GM10847 (cell line): ENCODE measurements at regions not wholly inside any gene's neighbourhood (a gene's known extent, or its start where the extent isn't known, plus 50 kb on each side); places are given as distances from the start of the nearest gene placed in this dataset.

ENCODE experiments used
- POLR2A ChIP-seq: IDR thresholded peaks from 2 replicates; pipeline ENCODE4 v1.6.1; 2011; ENCODE audit not compliant: insufficient read length; ENCODE audit errors: extremely low read depth

DNA sequence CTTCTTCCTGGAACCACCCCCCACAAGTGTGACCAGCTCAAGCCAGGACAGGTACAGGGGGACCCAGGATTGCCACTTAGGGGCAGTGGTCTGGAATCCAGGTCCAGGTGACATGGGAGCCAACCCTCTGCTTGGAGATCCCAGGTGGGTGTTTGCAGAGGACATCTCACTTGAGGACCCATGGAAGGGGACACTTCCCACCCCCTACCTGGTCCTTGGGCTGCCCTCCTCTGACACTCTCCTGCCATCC is 145.5 kb downstream of the SEC14L1 start:
- no peak for TF ChIP-seq POLR2A

DNA sequence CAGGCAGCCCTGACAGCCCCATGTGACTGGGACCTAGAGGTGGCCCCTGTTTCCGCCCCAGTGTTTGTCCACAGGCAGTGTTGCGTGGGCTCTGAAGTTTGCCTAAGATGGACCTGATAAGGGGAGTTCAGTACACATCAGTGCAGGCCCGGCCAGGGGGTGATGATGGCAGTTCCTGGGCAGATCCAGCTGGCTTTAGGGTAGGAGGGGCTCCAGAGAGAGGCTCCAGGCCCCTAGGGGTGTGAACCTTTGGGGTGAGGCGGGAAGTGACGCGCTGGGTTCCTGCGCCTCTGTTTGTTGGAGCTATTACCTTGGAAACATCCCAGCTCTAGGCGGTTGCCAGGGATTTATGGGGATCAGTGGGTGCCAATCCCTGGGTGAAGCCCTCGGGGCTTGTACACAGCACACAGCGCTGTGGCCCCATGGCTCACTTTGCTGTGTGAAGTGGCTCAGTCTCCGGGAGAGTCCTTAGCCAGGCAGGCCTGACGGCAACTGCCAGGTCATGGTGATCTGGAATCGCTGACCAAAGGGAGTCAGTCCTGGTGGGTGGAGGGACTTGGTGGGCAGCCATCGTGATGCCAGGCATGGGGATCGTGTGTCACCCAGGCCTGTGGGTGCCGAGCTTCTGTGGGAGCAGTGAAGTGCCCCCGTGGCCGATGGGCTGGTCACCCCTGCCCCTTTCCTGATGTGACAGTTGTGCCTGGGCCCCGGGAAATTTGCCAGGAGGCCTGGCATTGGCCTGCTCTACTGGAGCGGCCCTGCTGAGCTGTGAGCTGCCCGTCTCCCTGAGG is 146.1 kb downstream of the SEC14L1 start:
- no peak for TF ChIP-seq POLR2A

DNA sequence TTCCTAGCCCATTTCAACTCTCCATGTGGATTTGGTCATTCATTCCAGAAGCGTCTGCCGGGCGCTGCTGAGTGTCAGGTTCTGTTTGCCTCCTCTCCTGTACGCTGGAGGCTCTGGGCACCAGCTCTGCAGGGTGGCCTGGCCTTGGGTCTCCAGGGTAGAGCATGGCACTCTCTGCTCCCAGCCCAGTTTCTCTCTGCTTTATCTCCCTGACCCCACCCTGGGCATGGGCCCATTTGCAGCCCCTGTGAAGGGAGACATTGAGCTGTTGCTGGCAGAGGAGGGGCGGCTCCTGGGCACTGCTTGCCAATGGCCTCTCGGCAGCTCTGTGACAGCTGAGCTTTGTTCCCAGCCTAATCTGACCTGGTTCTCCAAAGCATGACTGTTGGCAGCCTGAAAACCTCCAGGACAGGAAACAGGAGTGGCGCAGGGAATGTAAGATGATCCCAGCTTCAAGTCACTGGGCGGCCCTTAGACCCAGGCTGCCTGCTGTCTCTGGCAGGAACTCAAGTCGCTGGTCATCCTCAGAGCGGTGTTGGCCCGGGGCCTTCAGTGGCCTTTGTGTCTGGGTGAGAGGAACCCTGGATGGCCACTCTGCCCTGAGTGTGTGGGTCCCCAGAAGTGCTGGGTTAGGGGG is 146.8 kb downstream of the SEC14L1 start:
- TF ChIP-seq POLR2A, result no peak

DNA sequence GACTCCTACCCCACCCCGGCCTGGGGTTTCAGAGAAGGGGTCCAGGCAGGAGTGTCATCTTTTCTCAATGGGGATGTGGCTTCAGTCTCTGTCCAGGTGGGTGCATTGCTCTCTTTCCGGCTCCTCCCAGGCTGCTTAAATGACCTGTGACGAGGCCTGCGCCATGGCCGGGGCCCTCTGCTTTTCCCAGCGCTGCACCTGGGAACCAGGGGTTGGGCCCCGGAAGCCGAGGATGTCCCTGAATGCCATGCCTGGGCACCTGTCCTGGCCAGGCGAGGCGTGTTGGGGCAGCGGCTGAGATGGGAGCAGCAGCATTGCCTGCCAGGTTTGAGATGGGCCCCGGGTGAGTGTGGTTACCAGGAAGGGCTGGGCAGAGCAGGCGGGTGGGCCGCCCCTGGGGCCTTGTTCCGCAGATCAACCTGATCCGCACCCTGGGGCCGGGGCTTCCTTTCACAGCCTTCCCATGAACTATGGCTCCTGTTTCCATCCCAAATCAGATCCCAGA is 147.4 kb downstream of the SEC14L1 start:
- no peak for TF ChIP-seq POLR2A

DNA sequence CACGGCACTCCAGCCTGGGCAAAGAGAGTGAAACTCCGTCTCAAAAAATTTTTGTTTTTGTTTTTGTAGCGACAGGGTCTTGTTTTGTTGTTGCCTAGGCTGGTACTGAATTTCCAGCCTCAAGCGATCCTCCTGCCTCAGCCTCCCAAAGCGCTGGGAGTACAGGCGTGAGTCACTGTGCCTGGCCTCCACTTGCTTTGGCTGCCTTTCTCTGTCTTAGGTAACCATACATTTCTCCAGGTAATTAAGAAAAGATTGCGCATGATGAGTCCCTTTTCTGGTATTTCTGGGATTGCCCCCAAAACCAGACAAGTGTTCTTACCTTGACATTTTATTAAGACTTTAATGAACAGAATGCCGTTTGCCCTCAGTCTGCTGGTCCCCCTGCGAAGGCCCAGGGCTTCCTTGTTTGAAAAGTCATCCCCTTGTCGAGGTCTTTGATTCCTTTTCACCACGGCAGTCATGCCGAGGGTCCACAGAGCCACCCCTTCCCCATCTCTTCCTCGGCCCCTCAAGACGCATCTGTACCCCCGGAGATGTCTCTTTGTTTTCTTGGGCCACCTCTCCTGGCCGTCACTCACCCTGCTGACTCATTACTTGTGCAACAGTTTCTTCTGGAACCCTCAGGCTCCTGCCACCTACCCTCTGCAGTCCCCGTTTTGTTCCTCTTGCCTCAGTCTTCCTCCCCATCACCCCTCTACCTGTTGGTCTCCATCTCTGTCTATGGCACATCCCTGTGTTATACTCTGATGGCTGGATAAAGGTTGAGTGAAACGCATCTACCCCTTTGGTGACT is 151.0 kb downstream of the SEC14L1 start:
- no peak for TF ChIP-seq POLR2A

DNA sequence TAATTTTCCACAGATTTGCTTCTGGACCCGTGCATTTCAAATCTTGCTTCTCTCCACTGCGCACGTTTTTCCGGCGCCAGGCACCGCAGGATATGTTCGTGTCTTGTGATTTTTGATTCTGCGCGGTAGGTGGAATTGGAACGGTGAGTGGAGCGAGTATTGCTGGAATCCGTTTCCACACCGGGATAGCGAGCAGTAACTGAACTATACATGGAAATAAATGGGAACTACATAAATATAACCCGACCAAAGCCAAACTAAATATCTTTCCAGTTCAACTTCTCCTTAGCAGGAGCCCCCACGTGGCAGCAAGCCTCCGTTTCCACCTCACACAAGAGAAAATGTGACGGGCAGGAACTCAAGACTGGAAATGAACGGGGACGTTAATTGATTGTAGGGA is 154.0 kb downstream of the SEC14L1 start:
- TF ChIP-seq POLR2A, result no peak

DNA sequence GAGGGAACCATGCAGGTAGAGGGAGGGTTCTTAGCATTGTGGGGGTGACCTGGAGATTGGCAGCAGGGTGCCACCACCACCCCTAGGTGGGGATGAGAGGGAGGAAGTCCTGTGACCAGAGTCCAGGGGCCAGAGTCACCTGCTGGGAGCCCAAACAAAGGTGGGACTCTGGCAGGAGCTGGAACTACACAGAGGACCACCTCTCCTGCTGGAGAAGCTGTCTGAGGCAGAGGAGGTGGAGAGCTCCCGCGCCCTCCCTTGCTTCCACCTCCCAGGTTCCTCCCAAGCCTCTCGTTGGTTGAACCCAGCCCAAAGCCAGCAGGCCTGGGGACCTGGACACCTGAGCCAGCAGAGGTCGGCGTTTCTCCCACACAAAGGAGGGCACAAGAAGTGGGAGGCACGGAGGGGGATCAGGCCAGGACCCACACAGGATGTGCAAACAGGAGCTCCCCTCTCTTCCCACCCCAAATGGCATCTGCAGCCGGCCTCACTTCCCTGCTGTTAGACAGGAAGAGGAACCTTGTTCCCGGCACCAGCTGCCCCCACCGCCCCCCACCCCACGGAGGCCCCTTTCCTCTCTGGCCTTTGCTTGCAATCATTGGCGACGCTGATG is 154.6 kb downstream of the SEC14L1 start:
- no peak for TF ChIP-seq POLR2A

DNA sequence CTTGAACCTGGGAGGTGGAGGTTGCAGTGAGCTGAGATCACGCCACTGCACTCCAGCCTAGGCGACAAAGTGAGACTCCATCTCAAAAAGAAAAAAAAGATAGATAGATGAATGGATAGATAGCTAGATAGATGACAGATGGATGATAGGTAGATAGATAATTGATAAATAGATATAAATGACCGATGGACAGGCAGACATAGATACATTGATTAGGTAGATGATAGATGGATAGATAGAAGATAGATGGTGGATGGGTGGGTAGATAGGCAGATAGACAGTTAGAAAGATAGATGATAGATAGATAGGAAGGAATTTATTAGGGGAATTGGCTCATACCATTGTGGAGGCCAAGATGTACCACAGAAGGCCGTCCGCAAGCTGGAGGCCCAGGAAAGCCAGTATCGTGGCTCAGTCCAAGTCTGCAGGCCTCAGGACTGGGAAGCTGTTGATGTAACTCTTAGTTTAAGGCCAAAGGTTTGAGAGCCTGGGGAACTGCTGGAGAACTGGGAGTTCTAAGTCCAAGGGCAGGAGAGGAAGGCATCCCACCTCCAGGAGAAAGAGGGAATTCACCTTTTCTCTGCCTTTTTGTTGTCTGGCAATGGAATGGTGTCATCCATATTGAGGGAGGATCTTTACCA is 156.1 kb downstream of the SEC14L1 start:
- no peak for TF ChIP-seq POLR2A

DNA sequence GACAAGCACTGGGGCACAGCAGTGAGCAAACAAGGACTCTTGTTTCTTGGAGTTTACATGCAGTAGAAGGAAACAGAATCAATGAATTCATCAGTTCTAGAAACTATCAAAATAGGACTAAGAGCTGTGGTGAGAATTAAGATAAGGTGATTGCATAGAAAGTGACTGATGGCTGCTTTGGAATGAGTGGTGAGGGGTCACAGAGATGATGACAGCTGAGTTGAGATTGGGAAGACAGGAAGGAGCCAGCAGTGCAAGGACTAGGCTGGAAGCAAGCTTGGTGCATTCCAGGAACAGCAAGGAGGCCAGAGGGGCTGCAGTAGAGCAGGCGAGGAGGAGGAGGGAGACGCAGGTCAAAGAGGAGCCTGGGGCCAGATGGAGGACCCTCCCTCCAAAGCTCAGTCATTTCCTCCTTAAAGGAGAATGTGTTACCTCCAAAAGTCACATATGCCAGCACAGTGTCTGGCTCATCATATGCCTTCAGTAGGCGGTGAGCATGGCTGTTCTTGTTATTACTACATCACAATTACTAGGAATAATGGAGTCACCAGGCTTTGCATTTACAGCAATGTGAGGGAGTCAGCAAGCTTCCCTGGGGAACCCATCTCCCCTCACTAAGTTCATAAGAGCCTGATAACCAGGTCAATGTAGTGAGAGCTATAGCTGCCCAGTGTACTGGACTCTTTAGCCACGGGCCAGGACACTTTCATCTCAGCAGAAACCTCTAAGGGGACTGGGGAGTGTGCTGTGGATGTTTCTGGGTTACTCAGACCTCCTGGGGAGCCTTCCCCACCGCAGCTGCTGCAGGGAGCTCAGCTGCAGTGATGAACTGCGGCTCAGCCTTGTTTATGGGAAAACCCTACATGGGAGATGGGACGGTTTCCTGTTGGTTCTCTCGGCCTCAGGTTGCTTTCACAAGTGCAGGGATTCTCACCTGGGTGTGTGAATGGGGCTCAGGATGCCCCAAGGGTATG is 157.2 kb downstream of the SEC14L1 start:
- no peak for TF ChIP-seq POLR2A

DNA sequence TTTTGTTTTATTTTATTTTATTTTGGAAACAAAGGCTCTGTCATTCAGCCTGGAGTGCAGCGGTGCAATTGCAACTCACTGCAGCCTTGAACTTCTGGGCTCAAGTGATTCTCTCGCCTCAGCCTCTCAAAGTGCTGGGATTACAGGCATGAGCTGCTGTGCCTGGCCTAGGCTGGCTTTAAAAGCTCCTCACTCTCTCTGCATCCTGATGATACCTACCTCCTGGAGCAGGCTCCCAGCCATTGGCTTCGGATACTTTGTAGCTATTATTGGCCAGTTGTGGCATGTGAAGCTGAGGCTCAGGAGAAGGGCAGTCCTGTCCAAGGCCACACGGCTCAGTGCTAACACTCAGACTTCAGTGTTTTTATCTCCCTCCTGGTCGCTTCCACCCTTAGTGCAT is 158.0 kb downstream of the SEC14L1 start:
- no peak for TF ChIP-seq POLR2A

DNA sequence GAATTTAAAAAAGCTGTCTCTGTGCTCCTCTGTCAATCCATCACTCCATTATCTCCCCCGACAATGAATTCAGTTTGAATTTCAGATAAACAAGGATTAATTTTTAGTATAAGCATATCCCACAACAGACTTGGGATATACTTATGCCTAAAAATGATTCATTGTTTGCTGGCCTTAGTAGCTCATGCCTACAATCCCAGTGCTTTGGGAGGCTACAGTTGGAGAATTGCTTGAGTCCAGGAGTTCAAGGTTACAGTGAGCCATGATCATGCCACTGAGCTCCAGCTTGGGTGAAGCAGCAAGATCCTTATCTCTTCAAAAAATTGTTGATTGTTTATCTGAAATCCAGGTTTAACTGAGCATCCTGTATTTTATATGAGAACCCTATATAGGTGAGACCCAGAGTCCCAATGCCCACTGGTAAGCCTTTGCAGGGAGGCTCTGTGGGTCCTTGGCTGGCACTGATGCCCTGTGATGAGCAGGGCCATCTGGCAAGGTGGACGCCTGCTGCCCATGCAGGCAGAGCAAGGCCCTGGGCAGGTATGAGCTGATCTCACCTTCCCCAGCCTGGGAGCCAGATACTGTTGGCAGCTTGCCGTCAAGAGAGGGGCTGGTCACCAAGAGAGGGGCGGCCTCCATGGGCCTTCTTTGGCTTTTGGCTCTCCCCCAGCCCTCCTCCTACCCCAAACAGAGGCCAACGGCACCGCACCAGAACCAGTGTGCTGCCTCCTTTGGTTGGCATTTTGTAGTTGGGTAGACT is 158.7 kb downstream of the SEC14L1 start:
- TF ChIP-seq POLR2A, result no peak

DNA sequence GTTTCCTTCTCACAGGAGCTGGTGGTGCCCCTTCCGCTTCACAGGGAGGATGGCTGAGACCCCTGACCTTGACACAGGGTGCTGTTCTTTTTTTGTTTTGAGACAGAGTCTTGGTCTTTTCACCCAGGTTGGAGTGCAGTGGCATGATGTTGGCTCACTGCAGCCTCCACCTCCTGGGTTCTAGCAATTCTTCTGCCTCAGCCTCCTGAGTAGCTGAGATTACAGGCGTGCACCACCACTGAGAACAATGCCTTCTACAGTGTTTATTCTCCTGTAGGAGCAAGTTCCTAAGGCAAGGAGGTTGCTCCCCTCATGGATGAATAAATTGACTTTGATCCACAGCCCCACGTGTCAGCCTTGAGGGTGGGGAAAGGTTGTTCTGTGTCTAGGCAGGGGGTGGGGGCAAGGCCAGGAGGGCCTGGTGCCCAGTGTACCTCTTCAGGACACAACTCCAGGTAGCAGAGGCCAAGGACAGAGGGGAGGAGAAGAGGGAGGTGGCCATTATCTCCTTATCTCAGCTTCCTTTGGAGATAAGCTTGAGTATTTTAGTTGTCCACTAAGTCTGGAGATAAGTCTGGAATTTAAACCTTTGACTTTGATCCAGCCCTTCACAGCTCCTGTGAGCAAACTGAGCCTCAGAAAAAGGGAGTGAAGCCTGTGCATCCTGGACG is 159.4 kb downstream of the SEC14L1 start:
- TF ChIP-seq POLR2A, result no peak
